Heart left ventricle (tissue), 13 donors: ENCODE measurements at regions not wholly inside any gene's neighbourhood (a gene's known extent, or its start where the extent isn't known, plus 50 kb on each side); places are given as distances from the start of the nearest gene placed in this dataset.

Experiments
- POLR2A ChIP-seq, 2 donors: fragments of 450-650 bp; IDR thresholded peaks; one replicate each; pipeline ENCODE4 v1.6.1; 2017; ENCODE audit warnings: antibody characterized with exemption in 2 of 2, mild to moderate bottlenecking in 2 of 2, moderate library complexity in 2 of 2
- TF ChIP-seq, protein P1 (sequence below), 12 donors: fragments of 200-600 bp; sonication (generic) in 4 of 12; IDR thresholded peaks; one replicate each; pipeline versions ENCODE4 v1.5.0 to v1.8.0; 2018 to 2022; ENCODE audit warnings: antibody characterized with exemption in 12 of 12, mild to moderate bottlenecking in 5 of 12
- donor health status: ischemic (EF 13 %, LVEDD 7.1; RV severe dilation, severe dysfunction).
- donor health status: DM: no; HTN: yes; CAD: no.
- donor health status: DM: no; HTN: no; CAD: no.
- donor health status: ischemic (EF 25% LVEDD 6.9; RV normal size, moderate dysfunction).
- donor health status: ischemic (EF 25% LVEDD 5.7; RV mildly dilated, moderate dysfunction).
- donor health status: ischemic (EF 35%, LVEDD 5.7; RV mildly dilated, moderate dysfunction).
- donor health status: nonischemic (EF 11% LVEDD 7.7; RV severe dilation, severe dysfunction).
- donor health status: DM: yes; HTN: yes; CAD: no.
- donor health status: PGD.
- donor health status: ischemic (EF 29% LVEDD 5.4; RV normal size, mild dysfunction).
- donor health status: nonischemic (EF 23%, LVEDD 6.1; RV moderate dilation, normal function).

DNA sequence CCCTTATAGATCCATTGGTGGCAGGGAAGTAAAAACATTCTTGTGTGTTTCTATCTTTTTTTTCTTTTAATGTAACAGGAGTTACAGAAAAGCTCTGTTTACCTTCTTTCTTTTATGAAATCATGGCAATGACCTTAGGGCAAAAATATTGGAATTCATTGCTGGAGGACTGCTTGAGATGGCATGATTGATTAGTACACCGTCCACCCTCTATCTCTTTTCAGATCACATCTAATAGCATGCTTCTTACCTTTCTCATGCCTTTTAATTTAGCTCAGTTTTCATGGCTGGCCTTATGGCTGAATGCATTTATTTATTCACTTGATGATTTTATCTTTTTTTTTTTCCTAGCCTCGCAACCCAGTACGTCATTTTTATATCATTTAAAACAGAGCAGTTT lies 177.6 kb upstream of the CDH20 start:
- TF ChIP-seq, protein P1, sequence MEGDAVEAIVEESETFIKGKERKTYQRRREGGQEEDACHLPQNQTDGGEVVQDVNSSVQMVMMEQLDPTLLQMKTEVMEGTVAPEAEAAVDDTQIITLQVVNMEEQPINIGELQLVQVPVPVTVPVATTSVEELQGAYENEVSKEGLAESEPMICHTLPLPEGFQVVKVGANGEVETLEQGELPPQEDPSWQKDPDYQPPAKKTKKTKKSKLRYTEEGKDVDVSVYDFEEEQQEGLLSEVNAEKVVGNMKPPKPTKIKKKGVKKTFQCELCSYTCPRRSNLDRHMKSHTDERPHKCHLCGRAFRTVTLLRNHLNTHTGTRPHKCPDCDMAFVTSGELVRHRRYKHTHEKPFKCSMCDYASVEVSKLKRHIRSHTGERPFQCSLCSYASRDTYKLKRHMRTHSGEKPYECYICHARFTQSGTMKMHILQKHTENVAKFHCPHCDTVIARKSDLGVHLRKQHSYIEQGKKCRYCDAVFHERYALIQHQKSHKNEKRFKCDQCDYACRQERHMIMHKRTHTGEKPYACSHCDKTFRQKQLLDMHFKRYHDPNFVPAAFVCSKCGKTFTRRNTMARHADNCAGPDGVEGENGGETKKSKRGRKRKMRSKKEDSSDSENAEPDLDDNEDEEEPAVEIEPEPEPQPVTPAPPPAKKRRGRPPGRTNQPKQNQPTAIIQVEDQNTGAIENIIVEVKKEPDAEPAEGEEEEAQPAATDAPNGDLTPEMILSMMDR (IDR thresholded peaks at IDR 0.05) = no peak
- no peak for TF ChIP-seq POLR2A (IDR thresholded peaks at IDR 0.05)
